CD4-positive, alpha-beta T cell treated with Interleukin-17A for 4 hours (primary cell): ENCODE measurements at regions not wholly inside any gene's neighbourhood (a gene's known extent, or its start where the extent isn't known, plus 50 kb on each side); places are given as distances from the start of the nearest gene placed in this dataset.

Source experiments
- DNase-seq: peaks from one replicate; pipeline ENCODE4 v3.0.0-alpha.2; 2020; ENCODE audit warnings: mixed read lengths

DNA sequence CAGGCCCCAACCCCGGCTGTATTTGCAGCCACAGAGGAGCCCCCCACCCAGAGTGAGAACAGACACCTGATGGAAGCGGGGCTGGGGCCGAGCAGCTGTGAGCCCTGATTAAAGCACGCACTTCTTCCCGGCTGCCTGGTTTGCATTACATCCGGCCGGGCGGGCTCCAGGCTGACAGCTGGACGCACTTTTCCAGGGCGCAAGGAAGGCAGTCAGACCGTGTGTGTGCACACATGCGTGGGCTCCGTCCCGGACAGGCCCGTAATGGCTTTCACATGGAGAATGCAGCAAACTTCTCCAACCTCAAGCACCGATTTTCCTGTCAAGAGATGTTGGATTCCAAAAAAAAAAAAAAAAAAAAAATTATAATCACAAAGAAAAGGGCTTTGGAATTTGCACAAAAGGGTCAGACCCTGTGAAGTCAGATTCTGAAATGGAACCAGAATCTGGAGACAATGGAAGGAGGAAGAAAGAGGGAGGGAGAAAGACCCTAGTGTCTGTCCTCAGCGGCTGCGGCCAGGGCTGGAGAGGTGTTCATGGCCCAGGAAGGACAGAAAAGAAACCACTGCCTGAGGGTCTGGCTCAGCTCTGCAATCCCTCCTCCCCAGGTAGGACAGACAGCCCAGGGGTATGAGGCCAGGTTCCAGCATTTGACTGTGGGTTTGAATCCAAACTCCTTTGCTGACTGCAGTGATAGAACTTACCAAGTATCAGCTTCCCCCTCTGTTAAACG is 365.5 kb downstream of the MN1 start:
- no peak for DNase-seq

DNA sequence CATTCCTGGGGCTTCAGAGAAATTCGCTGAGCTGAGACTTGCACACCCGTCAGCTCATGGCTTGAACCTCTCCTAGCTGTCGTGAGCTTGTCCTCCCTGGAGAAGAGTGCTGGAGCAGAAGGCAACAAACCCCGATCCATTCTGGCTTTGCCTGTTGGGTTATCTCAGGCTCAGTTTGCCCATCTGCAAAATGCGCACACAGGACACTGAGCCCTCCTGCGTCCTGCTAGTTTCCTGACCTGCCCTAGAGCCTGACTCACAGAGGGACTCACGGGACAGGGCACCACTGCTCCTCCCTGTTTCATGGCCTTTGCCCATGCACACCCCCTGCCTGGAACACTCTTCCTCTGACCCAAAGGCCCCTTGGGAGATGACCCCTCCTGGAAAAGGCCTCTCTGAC is 365.0 kb downstream of the MN1 start:
- no peak for DNase-seq

DNA sequence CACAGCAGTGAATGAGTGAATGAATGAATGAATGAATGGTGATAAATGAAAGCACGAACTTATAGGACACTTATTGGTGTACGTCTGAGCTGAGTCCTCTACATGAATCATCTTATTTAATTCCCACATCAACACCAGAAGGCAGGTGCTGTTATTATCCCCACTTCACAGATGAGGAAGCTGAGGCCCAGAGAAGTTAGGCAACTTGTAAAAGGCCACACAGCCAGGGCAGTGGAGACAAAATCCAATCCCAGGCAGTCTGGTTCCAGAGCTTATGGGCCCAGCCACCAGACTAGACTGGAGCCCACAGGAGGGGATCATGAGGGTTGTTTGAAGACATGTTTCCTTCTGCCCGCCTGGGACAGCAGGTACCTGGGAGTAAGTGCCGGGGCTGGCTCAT is 364.0 kb downstream of the MN1 start:
- no peak for DNase-seq

DNA sequence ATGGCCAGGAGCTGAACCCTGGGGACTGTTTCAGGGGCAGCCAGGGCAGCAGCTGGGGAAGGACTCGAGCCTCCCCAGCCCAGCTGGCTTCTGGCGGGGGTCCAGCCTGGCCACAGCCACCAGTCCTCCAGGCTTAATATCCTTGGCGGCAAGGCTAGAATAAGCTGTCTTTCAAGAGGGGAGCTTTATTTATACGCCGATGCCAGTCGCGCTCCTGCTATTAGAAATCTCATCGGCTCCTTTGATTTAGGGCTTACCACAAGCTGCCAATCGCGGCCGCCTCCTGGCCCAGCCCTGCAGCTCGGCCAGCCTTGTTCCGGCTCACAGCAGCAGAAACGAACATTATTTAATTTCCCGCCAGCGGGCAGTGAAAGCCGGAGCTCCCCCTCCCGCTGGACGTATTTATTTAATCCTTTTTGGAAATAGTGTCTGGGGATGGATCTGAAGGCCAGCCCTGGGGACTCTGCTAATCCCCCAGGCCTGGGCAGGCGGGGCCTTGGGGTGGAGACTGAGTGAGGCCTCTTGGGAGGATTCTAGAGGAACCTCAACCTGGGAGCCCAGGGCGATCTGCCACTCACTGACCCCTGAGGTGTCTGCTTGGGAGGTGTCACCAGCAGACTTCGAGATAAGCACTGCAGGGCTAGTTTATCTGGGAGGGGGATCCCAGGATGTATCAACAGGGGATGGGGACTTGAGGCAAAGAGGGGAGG is 363.1 kb downstream of the MN1 start:
- DNase-seq, result no peak

DNA sequence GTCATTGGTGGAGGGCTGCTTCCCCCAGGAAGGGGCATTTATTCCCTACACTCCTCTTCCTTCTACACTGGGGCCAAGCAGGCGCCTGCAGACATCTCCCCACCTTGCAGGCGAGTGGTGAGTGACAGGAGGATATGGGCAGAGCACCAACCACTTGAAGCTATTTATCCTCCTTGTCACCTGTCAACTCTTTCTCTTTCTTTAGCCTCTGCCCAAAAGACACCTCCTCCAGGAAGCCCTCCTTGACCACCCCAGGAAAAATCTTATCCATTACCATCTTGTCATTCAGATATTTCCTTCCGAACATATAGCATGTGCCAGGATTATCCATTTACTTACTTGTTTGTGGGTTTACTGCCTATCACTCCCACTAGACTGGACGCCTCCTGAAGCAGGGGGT is 362.4 kb downstream of the MN1 start:
- no peak for DNase-seq

DNA sequence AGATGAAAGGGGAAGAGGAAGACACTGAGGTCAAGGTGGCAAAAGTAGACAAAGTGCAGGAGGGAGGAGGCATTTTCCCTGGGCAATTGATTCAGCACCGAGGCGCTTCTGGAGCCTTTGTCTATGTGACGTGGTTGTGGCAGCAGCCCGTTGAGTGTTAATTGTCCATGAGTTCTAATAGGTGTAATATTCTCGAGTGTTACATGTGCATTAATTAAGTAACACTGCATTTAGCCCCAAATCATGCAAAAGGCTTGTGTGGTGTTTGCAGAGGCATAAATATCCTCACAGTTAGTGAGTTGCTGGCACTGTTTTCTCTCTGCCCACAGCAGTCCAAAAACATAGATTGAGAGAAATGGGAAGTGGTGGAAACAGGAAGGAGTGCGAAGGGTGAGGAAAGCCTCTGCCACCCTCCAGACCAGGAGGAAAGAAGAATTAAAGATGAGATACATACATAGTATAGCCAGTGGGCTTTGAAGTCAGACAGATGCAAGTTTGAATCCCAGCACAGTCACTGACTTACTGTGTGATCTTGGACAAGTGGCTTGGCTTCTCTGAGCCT is 361.2 kb downstream of the MN1 start:
- DNase-seq, result no peak

DNA sequence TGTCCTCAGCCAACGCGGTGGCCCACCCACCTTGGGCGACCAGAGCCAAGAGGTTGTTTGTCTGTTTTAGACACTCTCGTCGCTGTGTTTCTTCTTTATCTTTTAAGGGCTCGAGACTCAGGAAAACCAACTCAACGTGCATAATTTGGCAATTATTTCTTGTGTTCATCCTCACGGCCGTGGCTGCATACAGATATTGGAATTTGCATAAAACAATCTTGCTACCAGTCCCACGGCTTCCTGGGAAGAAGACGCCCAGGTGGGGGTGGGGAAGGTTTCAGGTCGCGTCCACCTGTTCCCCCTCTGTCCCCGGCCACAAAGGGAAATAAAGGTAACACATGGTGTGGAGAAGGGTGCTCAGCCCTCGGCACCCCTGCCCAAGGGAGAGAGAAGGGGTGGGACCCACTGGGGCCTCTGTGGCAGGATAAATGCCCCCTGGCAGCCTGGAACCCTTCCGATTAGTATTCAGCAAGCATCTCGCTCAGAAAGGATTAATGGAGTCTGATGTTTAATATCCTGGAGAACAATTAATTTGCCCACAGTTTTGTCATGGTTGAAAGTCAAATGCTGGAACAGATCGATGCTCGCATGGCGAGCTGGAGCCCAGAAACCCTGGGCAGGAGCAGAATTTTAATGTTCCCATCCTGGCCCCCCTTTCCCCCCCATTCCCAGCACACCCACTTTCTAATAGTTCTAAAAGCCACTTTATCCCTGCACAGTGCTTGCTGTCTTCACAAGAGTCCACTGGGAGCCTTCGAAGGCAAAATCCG is 359.7 kb downstream of the MN1 start:
- no peak for DNase-seq

DNA sequence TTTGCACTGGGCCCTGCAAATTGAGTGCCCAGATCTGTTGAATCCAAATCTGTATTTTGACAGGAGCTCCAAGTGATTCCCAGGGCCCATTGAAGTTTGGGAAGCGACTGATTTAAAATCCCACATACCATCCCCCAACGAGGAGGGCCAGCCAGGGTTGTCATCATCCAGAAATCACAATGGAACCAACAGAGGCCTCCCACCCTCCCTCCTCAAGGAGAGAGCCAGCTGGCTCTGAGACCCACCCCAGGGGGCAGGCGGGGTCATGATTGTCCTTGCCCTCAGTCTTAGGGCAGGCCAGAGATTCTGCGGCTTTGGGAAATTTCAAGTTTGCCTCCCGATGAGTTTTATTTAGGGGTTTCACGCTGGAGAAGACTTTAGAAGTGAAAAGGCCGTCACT is 358.2 kb downstream of the MN1 start:
- DNase-seq, result no peak

DNA sequence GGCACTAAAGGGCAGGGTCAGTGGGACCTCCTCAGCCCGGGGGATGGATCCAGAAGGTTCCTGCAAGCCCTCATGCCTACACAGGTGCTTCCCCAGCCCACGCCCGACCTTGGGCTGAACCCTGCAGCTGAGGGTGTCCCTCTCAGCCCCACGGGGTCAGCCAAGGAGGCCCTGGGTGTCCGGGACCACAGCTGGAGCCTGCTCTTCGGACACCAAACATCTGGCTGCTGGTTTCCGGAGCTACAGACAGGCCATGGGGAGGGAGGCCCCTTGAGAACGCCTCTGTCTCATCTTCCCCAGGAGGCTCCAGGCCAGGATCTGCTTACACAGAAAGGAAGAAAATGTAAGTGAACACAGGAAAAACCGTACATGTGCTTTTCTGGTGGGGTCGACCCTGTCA is 355.7 kb downstream of the MN1 start:
- no peak for DNase-seq

DNA sequence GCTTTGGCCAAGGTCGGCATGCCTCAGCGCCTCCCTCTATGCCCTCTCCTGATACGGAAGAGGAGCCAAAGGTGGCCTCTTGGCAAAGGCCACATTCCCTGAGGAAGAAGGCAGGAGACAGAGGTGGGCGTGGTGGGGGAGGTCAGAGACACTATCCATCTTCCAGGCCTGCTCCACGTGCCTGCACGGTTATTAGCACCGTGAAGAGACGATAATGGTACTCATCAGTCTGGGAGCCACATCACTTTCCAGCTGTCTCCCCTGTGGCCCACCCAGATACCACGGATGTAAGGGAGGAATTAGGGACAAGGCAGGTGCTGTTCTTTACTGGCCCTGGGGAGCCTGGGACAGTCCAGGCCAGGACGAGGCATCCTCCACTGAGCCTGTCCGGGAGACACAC is 354.3 kb downstream of the MN1 start:
- no peak for DNase-seq

DNA sequence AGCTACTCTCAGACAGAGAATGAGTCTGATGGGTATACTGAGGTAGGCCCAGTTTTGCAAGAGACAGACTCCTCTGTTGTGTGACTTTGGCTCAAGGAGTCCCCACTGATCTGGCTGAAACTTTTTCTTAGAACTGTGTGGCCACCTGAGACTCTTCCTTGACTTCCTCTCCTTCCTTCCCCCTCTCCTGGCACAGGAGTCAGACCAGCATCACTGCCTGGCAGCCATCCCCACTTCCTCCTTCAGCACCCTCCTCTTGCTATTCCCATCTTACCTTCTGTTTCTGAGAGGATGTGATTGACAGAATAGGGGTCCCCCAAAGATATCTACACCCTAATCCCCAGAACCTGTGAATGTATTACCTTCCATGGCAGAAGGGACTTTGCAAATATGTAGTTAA is 351.1 kb downstream of the MN1 start:
- DNase-seq, result no peak

DNA sequence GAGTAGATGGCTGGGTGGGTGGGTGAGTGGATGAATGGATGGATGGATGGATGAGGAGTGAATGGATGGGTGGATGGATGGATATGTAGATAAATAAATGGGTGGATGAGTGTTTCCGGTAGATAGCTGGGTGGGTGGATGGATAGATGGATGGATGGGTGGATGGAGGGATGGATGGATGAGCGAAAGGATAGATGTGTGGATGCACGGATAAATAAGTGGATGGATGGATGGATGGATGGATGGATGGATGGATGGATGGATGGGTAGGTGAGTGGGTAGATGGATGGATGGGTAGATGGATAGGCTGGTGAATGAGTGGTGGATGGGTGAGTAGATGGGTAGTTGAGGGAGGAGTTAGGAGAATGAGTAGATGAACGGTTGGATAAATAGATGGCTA is 349.3 kb downstream of the MN1 start:
- DNase-seq, result no peak

DNA sequence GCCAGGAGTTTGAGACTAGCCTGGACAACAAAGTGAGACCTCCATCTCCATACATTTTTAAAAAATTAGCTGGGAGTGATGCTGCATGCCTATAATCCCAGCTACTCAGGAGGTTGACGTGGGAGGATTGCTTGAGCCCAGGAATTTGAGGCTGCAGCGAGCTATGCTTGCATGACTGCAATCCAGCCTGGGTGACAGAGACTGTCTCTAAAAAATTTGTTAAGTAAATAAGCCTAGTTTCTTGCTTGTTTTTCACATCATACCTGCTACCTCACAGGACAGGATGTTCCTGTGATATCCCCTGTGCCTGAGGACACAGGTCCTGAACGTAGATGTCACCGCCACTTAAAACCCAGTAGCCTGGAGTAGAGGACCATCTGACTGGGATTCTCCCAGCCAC is 348.6 kb downstream of the MN1 start:
- DNase-seq, result no peak

DNA sequence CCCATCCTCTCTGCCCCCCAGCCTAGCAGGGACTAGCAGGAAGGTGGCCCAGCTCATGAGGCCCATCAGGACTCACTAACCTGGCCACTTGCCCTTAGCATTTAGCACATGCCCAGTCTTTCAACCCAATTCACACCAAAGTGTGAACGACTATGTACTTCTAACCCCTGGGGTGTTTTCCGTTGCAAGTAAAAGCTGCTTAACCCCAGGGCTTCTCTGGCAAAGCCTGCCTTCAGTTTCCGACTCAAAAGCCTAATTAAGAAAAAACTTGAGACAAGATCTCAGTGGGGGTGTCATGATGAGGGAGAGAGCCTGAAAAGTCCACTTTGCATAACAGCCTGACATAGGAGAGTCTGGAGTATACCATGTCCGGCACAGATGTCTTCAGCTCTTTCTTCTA is 347.8 kb downstream of the MN1 start:
- DNase-seq, result no peak

DNA sequence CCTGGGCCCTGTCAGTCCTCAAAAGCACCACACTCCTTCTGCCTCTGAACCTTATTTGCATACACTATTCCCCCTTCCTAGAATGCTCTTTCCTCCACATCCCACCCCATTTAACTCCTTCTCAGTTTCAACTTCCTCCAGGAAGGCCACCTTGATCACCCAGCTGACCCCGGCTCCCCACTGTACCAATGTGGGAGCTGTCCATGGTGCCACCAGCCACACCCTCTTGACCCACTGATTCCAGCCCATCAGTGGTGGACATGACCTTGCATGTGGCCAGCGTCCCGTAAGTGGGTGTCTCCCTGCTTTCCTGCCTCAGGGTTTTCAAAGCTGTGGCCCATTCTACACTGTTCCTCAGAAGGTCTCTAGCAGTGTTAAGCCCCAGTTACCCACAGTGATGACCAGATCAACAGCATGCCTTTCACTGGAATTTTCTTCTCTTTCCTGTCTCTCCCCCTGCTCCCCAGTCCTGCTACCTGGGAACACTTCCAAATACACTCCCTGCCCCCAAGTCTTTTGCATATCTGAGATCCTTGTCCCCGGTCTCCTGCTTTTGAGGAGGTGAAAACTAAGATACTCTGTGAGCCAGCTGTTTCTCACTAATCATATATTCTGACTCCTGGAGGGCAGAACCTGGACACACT is 346.6 kb downstream of the MN1 start:
- DNase-seq, result no peak

DNA sequence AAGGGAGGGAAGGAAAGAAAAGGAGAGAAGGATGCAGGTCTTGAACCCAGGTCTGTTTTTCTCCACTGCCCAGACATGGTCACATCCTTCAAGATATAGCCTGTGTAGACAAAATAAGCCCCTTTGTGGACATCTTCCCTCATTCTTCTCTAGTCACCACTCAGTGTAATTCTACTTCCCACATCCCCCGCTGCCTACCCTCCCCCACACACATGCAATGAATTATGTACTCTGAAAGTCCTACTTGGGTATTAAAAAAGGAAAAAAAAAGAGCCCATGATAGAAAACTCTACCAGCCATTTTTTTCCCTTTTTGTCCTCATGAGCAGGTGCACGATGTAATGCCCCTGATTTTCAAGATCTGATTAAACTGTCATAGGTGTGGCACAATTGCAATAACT is 346.0 kb downstream of the MN1 start:
- DNase-seq, result no peak

DNA sequence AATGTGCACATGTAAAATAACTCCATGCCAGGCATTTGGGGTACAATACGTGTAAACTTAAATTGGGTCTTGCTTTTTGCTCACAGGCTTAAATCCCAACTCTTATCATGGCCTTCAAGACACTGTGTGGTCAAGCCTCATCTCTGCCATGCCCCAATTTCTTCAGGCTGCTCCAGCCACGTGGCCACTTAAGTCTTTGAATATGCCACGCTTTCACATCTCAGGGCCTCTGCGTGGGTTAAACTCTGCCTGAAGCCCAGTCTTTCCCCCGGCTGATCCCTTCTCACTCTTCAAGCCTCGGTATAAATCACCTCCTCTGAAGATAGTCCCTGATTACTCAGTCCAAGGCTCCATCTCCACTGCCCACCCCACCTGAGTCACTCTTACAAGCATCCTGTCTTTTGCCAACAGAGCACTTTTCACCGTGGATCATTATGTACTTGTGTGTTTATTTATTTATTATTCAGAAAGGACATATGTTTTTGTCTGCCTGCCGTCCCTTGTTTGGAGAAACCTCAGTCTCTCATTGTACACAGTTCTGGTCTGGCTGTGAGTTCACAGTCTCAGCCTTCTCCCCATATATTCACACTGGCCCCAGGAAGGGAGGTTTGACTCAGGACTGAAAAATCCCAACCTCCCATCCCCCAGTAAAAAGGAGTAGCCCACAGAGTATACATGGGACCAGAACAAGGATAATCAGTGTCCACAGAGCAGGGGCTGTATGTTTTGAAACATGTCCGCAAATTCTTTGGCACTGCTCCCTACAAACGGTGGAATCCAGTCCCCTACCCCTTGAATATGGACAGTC is 344.7 kb downstream of the MN1 start:
- DNase-seq, result no peak

DNA sequence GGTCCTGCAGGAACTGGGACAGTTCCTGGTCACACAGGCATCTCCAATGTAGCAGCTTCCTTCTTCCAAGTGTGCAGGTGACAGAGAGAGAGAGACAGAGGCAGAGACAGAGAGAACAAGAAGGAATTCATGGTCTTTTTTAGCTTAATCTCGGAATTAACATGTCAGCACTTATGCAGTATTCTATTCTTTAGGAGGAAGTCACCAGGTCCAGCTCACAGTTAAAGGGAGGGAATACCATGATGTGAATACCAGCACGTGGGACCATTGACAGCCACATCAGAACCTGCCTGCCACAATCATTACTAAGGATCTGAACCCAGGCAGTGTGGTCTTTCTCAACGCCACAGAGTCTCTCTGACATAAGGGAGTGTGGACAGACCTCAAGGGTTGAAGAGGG is 341.6 kb downstream of the MN1 start:
- DNase-seq, result no peak

DNA sequence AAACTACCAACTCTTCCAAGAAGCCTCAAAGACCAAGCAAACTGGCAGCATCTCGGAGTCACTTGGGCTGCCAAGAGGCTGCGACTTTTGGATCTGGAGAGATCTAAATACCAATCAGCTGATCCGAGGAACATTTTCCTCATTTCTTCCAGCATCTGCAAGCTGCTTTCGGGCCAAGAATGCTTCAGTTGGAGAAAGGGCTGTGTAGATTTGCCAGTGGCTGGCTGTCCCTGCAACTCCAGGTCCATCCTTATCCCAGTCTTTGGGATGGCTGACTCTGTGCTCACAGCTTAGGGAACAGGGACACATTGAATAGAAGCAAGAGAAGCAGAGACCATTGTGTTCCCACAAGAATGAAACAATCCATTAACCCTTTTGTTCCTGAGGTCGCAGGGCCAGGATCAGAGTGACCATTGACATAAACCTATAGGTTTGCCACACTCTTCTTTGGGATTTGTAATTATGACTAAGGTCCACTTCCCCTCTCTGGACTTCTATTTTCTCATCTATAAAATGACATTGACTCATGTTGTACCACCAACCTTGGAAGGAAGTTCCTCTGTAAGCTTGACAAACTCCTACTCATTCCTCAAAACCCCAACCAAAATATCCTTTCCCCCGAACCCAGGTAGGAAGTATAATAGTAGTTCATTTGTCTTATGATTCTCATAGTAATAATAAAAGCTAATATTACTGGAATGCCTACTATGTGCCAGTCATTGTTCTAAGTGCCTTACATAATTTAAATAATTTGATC is 340.8 kb downstream of the MN1 start:
- DNase-seq, result no peak

DNA sequence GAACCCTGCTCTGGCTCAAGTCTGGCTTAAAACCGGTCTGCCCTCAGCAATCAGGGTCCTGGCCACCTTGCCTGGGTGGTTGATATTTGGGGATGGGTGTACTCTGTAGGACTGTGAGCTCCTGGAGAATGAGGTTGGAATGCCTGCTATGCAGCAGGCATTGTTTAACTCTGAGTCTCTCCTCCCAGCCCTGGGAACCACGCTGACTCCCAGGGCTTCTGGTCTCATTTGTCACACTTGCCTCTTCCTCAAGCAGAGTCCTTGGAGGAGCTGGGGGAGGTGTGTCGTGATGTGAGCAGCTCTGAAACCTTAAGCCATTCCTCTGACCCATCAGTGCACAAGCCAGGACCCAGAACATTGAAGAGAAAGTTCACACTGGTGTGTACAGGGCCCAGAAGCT is 340.1 kb downstream of the MN1 start:
- DNase-seq, result no peak

DNA sequence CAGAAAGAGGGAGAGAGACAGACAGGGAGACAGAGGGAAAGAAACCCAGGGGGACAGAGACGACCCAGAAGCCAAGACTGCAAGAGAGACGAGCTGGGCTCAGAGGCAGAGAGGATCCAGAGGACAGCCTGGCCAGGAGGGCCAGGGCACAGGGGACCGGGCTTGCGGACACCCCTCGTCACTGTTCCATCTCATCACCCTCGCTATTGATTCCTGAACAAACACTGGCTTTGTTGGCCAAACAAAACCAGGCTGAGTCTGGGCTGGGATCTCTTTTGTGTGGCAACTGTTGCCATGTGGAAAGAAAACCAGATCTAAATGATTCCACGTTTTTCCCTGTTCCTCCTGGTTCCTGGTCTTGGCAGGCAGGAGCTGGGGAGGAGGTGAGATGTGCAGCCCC is 339.4 kb downstream of the MN1 start:
- no peak for DNase-seq
